H1 (cell line): ENCODE measurements at regions not wholly inside any gene's neighbourhood (a gene's known extent, or its start where the extent isn't known, plus 50 kb on each side); places are given as distances from the start of the nearest gene placed in this dataset.

ENCODE experiments used
- CTCF ChIA-PET: fragments of 300-600 bp; sonication (Branson Sonifier 250); formaldehyde crosslinking; loops from one replicate; lab custom pipeline; 2021; ENCODE audit not compliant: partially characterized antibody; lab: Charles Lee
- POLR2A ChIA-PET: fragments of 300-600 bp; sonication (Branson Sonifier 250); formaldehyde crosslinking; loops from one replicate; lab custom pipeline; 2021; ENCODE audit warnings: inconsistent platforms; ENCODE audit not compliant: partially characterized antibody; lab: Charles Lee
- DNase-seq, 2 experiments: peaks; one replicate each; pipeline versions ENCODE4 v3.0.0 to v3.0.0-alpha.2; 2010 to 2022; ENCODE audit warnings: low spot score in 2 of 2, low read depth in 1 of 2, mixed read lengths in 1 of 2
- FAIRE-seq: peaks from 2 replicates; lab custom pipeline; 2011; peaks lifted over from hg19 to GRCh38; lab: Jason Lieb, UNC
- H2AFZ ChIP-seq: 2 replicates; pipeline ENCODE4 v1.8.1; 2012; ENCODE audit warnings: low read length, inconsistent platforms
- H2AK5ac ChIP-seq: 2 replicates; pipeline ENCODE4 v1.6.1; 2013; ENCODE audit warnings: low read depth, low read length
- H2BK120ac ChIP-seq: replicated peaks from 2 replicates; pipeline ENCODE3; 2013; ENCODE audit warnings: low read depth, low read length, inconsistent platforms
- H2BK12ac ChIP-seq: 2 replicates; pipeline ENCODE4 v1.6.1; 2013; ENCODE audit warnings: low read depth, low read length
- H2BK15ac ChIP-seq: 2 replicates; pipeline ENCODE4 v1.6.1; 2013; ENCODE audit warnings: low read length
- H2BK20ac ChIP-seq: 2 replicates; pipeline ENCODE4 v1.6.1; 2013; ENCODE audit warnings: low read length
- H2BK5ac ChIP-seq: 2 replicates; pipeline ENCODE4 v1.6.1; 2013; ENCODE audit warnings: low read depth, low read length
- H3K14ac ChIP-seq: 2 replicates; pipeline ENCODE4 v1.6.1; 2013; ENCODE audit warnings: inconsistent platforms; ENCODE audit not compliant: insufficient read length
- H3K18ac ChIP-seq: 2 replicates; pipeline ENCODE4 v1.6.1; 2013; ENCODE audit warnings: low read length; ENCODE audit errors: extremely low read depth
- H3K23ac ChIP-seq: 2 replicates; pipeline ENCODE4 v1.6.1; 2013; ENCODE audit warnings: inconsistent platforms; ENCODE audit not compliant: insufficient read length
- H3K23me2 ChIP-seq: 2 replicates; pipeline ENCODE4 v1.6.1; 2013; ENCODE audit warnings: low read depth, low read length
- H3K27ac ChIP-seq: 2 replicates; pipeline ENCODE4 v1.6.1; 2011; ENCODE audit warnings: low read depth, low read length, inconsistent platforms
- H3K27me3 ChIP-seq, 4 experiments: replicated peaks in 1 of 4; 1 replicate in 1 of 4; 2 replicates in 3 of 4; pipeline versions ENCODE4 v1.6.1 to v1.8.1; 2011 to 2013; ENCODE audit warnings: low read length in 3 of 4, mild to moderate bottlenecking in 3 of 4, inconsistent platforms in 2 of 4, mixed read lengths in 2 of 4, moderate library complexity in 1 of 4; ENCODE audit not compliant: control insufficient read depth in 3 of 4, insufficient read depth in 3 of 4; ENCODE audit errors: extremely low read depth in 1 of 4
- H3K36me3 ChIP-seq, 4 experiments: 2 replicates each; pipeline versions ENCODE4 v1.6.1 to v1.8.1; 2011 to 2013; ENCODE audit warnings: mild to moderate bottlenecking in 4 of 4, low read length in 3 of 4, moderate library complexity in 2 of 4, control low read depth in 1 of 4, inconsistent platforms in 1 of 4; ENCODE audit not compliant: insufficient read depth in 4 of 4, control insufficient read depth in 2 of 4
- H3K4ac ChIP-seq: replicated peaks from 2 replicates; pipeline ENCODE3; 2013; ENCODE audit warnings: low read length, low read depth, mixed read lengths, inconsistent platforms; ENCODE audit not compliant: insufficient read length
- H3K4me1 ChIP-seq, 4 experiments: replicated peaks in 1 of 4; 1 replicate in 1 of 4; 2 replicates in 3 of 4; pipeline versions ENCODE4 v1.6.1 to v1.8.1; 2011 to 2013; ENCODE audit warnings: low read length in 3 of 4, inconsistent platforms in 2 of 4, mixed read lengths in 1 of 4; ENCODE audit not compliant: insufficient read depth in 4 of 4, control insufficient read depth in 3 of 4
- H3K4me2 ChIP-seq, 2 experiments: 2 replicates each; pipeline versions ENCODE4 v1.6.1 to v1.8.1; 2011 to 2013; ENCODE audit warnings: low read depth in 2 of 2, low read length in 2 of 2, control low read depth in 1 of 2, inconsistent platforms in 1 of 2, mild to moderate bottlenecking in 1 of 2; ENCODE audit not compliant: insufficient read depth in 1 of 2
- H3K4me3 ChIP-seq, 4 experiments: fragments of 200-600, 300-600 bp in 1 of 4; sonication (generic), shearing (Covaris generic), sonication (Bioruptor Twin) in 1 of 4; 2 replicates each; pipeline versions ENCODE4 v1.5.1 to v1.8.1; 2011 to 2016; ENCODE audit warnings: low read length in 4 of 4, low read depth in 3 of 4, control low read depth in 2 of 4, inconsistent platforms in 2 of 4, mild to moderate bottlenecking in 2 of 4, mixed read lengths in 1 of 4, moderate library complexity in 1 of 4; ENCODE audit not compliant: insufficient read depth in 2 of 4; ENCODE audit errors: extremely low read depth in 1 of 4
- H3K56ac ChIP-seq: replicated peaks from 2 replicates; pipeline ENCODE3; 2013; ENCODE audit warnings: low read depth, mild to moderate bottlenecking, mixed read lengths, low read length, inconsistent platforms; ENCODE audit not compliant: insufficient read length
- H3K79me1 ChIP-seq: 2 replicates; pipeline ENCODE4 v1.6.1; 2013; ENCODE audit warnings: low read depth, low read length, control low read depth
- H3K79me2 ChIP-seq, 2 experiments: 2 replicates each; pipeline versions ENCODE4 v1.6.1 to v1.8.1; 2012 to 2013; ENCODE audit warnings: low read length in 2 of 2, mild to moderate bottlenecking in 2 of 2, inconsistent platforms in 1 of 2; ENCODE audit not compliant: insufficient read depth in 2 of 2, control insufficient read depth in 1 of 2
- H3K9ac ChIP-seq, 4 experiments: replicated peaks in 1 of 4; 1 replicate in 1 of 4; 2 replicates in 3 of 4; pipeline versions ENCODE4 v1.6.1 to v1.8.1; 2011 to 2013; ENCODE audit warnings: low read depth in 3 of 4, low read length in 3 of 4, control low read depth in 2 of 4, mild to moderate bottlenecking in 2 of 4, moderate library complexity in 2 of 4, inconsistent platforms in 1 of 4; ENCODE audit errors: extremely low read depth in 1 of 4
- H3K9me3 ChIP-seq, 2 experiments: 2 replicates each; pipeline versions ENCODE4 v1.6.1 to v1.8.1; 2012 to 2013; ENCODE audit warnings: mild to moderate bottlenecking in 2 of 2, moderate library complexity in 2 of 2, control low read depth in 1 of 2, inconsistent platforms in 1 of 2, low read depth in 1 of 2, low read length in 1 of 2, mixed read lengths in 1 of 2; ENCODE audit not compliant: insufficient read depth in 2 of 2
- H4K20me1 ChIP-seq, 2 experiments: replicated peaks in 1 of 2; 2 replicates each; pipeline versions ENCODE3 to v1.8.1; 2011 to 2013; ENCODE audit warnings: inconsistent platforms in 2 of 2, low read length in 2 of 2, mild to moderate bottlenecking in 1 of 2; ENCODE audit not compliant: insufficient read depth in 2 of 2, control insufficient read depth in 1 of 2
- H4K5ac ChIP-seq: 2 replicates; pipeline ENCODE4 v1.6.1; 2013; ENCODE audit warnings: low read length, low read depth, mixed read lengths, inconsistent platforms; ENCODE audit not compliant: insufficient read length
- H4K8ac ChIP-seq: 2 replicates; pipeline ENCODE4 v1.8.0; 2013; ENCODE audit warnings: mild to moderate bottlenecking, moderate library complexity, low read length, inconsistent platforms; ENCODE audit not compliant: insufficient read depth; ENCODE audit errors: extremely low read depth
- H4K91ac ChIP-seq: replicated peaks from 2 replicates; pipeline ENCODE3; 2013; ENCODE audit warnings: low read length, mixed read lengths, inconsistent platforms; ENCODE audit not compliant: insufficient read length
- CBX8 ChIP-seq: fragments of 300-800, 300-1000 bp; sonication (generic); IDR thresholded peaks from 2 replicates; pipeline ENCODE4 v1.7.1; 2016; ENCODE audit warnings: low read depth, low read length, borderline replicate concordance
- CHD1 ChIP-seq: IDR thresholded peaks from 2 replicates; pipeline ENCODE4 v1.6.1; 2012; ENCODE audit warnings: low read depth, low read length, improper control_type of control experiment
- CTCF ChIP-seq, 3 experiments: IDR thresholded peaks; 1 replicate in 2 of 3; 2 replicates in 1 of 3; pipeline versions ENCODE4 v1.5.1 to v1.6.1; 2011; ENCODE audit warnings: low read length in 3 of 3, mild to moderate bottlenecking in 3 of 3, inconsistent platforms in 2 of 3, low read depth in 1 of 3, moderate library complexity in 1 of 3; ENCODE audit not compliant: insufficient read depth in 1 of 3; ENCODE audit errors: control extremely low read depth in 1 of 3
- EGR1 ChIP-seq: IDR thresholded peaks from 2 replicates; pipeline ENCODE4 v1.6.1; 2011; ENCODE audit warnings: low read depth, low read length, borderline replicate concordance
- JUND ChIP-seq: IDR thresholded peaks from 2 replicates; pipeline ENCODE4 v1.6.1; 2011; ENCODE audit warnings: mild to moderate bottlenecking, improper control_type of control experiment, low read length
- KDM5A ChIP-seq: fragments of 200-600 bp; IDR thresholded peaks from 2 replicates; pipeline ENCODE4 v1.7.1; 2012; ENCODE audit warnings: mild to moderate bottlenecking, low read length, inconsistent platforms, mixed read lengths
- POLR2AphosphoS5 ChIP-seq: IDR thresholded peaks from 2 replicates; pipeline ENCODE4 v1.6.1; 2011; ENCODE audit warnings: low read depth, low read length
- SUZ12 ChIP-seq: fragments of 200-600 bp; sonication (generic); IDR thresholded peaks from 2 replicates; pipeline ENCODE4 v1.6.1; 2012; ENCODE audit warnings: mild to moderate bottlenecking, inconsistent platforms, low read length, moderate library complexity, mixed read lengths
- TAF1 ChIP-seq: IDR thresholded peaks from 2 replicates; pipeline ENCODE4 v1.6.1; 2011; ENCODE audit warnings: mild to moderate bottlenecking, low read depth, low read length
- TBP ChIP-seq: IDR thresholded peaks from 2 replicates; pipeline ENCODE4 v1.6.1; 2011; ENCODE audit warnings: low read depth, low read length, improper control_type of control experiment
- TEAD4 ChIP-seq: IDR thresholded peaks from 2 replicates; pipeline ENCODE4 v1.6.1; 2012; ENCODE audit warnings: low read depth, low read length, inconsistent platforms, mixed read lengths
- WGBS, 2 experiments: shearing (Covaris generic) in 1 of 2; methylation state at CpG; one replicate each; pipeline versions ENCODE4 v1.1.6 to v1.1.7; 2013 to 2015; ENCODE audit warnings: low lambda C conversion rate in 2 of 2, mixed read lengths in 2 of 2, inconsistent platforms in 1 of 2, low coverage in 1 of 2, missing lambda C conversion rate in 1 of 2; ENCODE audit not compliant: insufficient replicate concordance in 2 of 2, insufficient coverage in 1 of 2, insufficient read length in 1 of 2; ENCODE audit errors: extremely low coverage in 1 of 2, missing lambda C conversion rate in 1 of 2; 5-methylcytosine and 5-hydroxymethylcytosine counted together
- TF ChIP-seq, protein P1 (sequence below): IDR thresholded peaks from 2 replicates; pipeline ENCODE4 v1.6.1; 2011; ENCODE audit warnings: low read depth, mild to moderate bottlenecking, low read length; ENCODE audit not compliant: insufficient read depth

DNA sequence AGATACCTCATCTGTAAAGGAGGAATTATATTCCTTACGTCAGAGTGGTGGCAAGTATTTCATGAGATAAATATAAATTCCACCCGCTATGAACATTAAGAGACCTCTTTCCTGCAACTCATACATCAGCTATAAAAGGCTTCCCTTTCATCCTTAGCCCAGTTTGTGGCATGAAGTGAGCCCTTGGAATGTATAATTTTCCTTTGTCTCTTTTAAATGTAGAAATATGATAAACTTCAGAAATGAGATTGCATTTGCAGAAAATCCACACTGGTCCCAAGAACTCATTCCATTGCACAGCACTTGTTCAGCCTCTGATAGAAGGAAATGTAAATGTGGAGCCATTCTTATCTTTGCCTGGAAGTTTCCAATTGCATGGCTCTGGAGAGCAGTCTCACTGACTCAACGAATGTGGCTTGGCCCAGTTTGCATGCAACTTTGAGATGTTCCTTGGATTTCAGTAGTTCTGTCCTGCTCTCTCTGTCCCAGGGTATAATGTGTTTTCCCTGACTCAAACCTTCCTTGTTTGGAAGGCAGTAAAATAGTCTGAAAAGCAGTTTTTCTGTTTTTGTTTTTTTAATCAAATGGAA lies 746.4 kb downstream of the CDH11 start:
- no peaks in the 10 kb centered on the region for H3K4me1 ChIP-seq
- H3K4me2 ChIP-seq: no peak overlapping the region
- ChIA-PET POLR2A (no interaction called here), CTCF (interaction anchor here (1.3 kb wide), 1 partner anchor 13 kb away, joined by 4 read pairs; no protein-coding TSS in a partner anchor)
- H2AFZ ChIP-seq: peak overlapping the region; percentile 85; the same call in 1 of the 2 replicates
- H3K56ac ChIP-seq: no peak overlapping the region
- H3K36me3 ChIP-seq: no peaks in the 10 kb centered on the region
- no peak overlapping the region for H2BK120ac ChIP-seq
- H2BK20ac ChIP-seq: no peak overlapping the region
- H3K9ac ChIP-seq: no peak overlapping the region
- no peak overlapping the region for H4K8ac ChIP-seq
- no peak overlapping the region for H3K4ac ChIP-seq
- no peak overlapping the region for H2BK12ac ChIP-seq
- H3K4me3 ChIP-seq: no peak overlapping the region
- no peak overlapping the region for H2BK5ac ChIP-seq
- H2BK15ac ChIP-seq: no peak overlapping the region
- no peak overlapping the region for H4K91ac ChIP-seq
- no peaks in the 10 kb centered on the region for H3K27me3 ChIP-seq
- no peaks in the 10 kb centered on the region for H3K79me2 ChIP-seq
- no peaks in the 10 kb centered on the region for H3K23me2 ChIP-seq
- no peaks in the 10 kb centered on the region for H3K79me1 ChIP-seq
- DNase-seq (no peak), FAIRE-seq (no peak)
- no peaks in the 10 kb centered on the region for H4K20me1 ChIP-seq
- H2AK5ac ChIP-seq: no peak overlapping the region
- H3K23ac ChIP-seq: no peak overlapping the region
- no peak overlapping the region for H4K5ac ChIP-seq
- no peak overlapping the region for H3K27ac ChIP-seq
- H3K18ac ChIP-seq: no peak overlapping the region
- WGBS, 2 experiments: 93% methylated on average over 3 of the region's 3 CpGs; no CpG with 5 or more reads in 1 of the 2 experiments
- H3K9me3 ChIP-seq: no peaks in the 10 kb centered on the region
- no peak overlapping the region for H3K14ac ChIP-seq
- TF ChIP-seq CBX8 (no peak), EGR1 (no peak), POLR2AphosphoS5 (no peak), TEAD4 (no peak), TAF1 (no peak), CTCF (IDR thresholded peaks at IDR 0.05; ENCODE audit: control extremely low read depth in 1 of 3, insufficient read depth in 1 of 3, low read depth in 1 of 3, low read length in 3 of 3) (no peak), SUZ12 (no peak), CHD1 (no peak), JUND (no peak), TBP (no peak), KDM5A (no peak)
- TF ChIP-seq, protein P1, sequence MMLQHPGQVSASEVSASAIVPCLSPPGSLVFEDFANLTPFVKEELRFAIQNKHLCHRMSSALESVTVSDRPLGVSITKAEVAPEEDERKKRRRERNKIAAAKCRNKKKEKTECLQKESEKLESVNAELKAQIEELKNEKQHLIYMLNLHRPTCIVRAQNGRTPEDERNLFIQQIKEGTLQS: no peak
